HG02763 (cell line): ENCODE measurements at regions not wholly inside any gene's neighbourhood (a gene's known extent, or its start where the extent isn't known, plus 50 kb on each side); places are given as distances from the start of the nearest gene placed in this dataset.
A peak's percentile ranks its signal among the peaks of the same experiment; 100 is the strongest.

Source experiments
- ATAC-seq: cut with Tn5 transposase; IDR thresholded peaks from one replicate; pipeline ENCODE4 v1.9.1; 2021; ENCODE audit warnings: mild to moderate bottlenecking, moderate library complexity; ENCODE audit not compliant: unreplicated experiment

GRCh38 chr6:137729866-137730629 is 137.0 kb upstream of the TNFAIP3 start:
- ATAC-seq: no peak

- no peak for ATAC-seq
These were observed 135.5 kb upstream of the TNFAIP3 start for GRCh38 chr6:137731600-137731959.

- no peak for ATAC-seq
These were observed 135.0 kb upstream of the TNFAIP3 start for GRCh38 chr6:137731960-137732616.

- no peak for ATAC-seq
These were observed 133.7 kb upstream of the TNFAIP3 start for GRCh38 chr6:137733372-137733771.

GRCh38 chr6:137734005-137734874 is 132.8 kb upstream of the TNFAIP3 start:
- ATAC-seq: no peak

GRCh38 chr6:137734875-137735182 is 132.2 kb upstream of the TNFAIP3 start:
- no peak for ATAC-seq

- peak; percentile 84 for ATAC-seq
These were observed 130.8 kb upstream of the TNFAIP3 start for GRCh38 chr6:137736048-137736818.

- no peak for ATAC-seq
These were observed 130.1 kb upstream of the TNFAIP3 start for GRCh38 chr6:137736911-137737310.

- ATAC-seq: no peak
These were observed 129.0 kb upstream of the TNFAIP3 start for GRCh38 chr6:137737836-137738596.

- ATAC-seq: no peak
These were observed 128.0 kb upstream of the TNFAIP3 start for GRCh38 chr6:137738931-137739504.

- no peak for ATAC-seq
These were observed 127.5 kb upstream of the TNFAIP3 start for GRCh38 chr6:137739544-137739943.

GRCh38 chr6:137740091-137740755 is 126.8 kb upstream of the TNFAIP3 start:
- no peak for ATAC-seq

GRCh38 chr6:137740967-137741761 is 125.9 kb upstream of the TNFAIP3 start:
- no peak for ATAC-seq

GRCh38 chr6:137743493-137743892 is 123.6 kb upstream of the TNFAIP3 start:
- ATAC-seq: no peak

- ATAC-seq: peak; percentile 77
These were observed 122.2 kb upstream of the TNFAIP3 start for GRCh38 chr6:137744877-137745276.

GRCh38 chr6:137745321-137745720 is 121.7 kb upstream of the TNFAIP3 start:
- no peak for ATAC-seq

GRCh38 chr6:137746264-137746663 is 120.8 kb upstream of the TNFAIP3 start:
- no peak for ATAC-seq

- no peak for ATAC-seq
These were observed 117.3 kb upstream of the TNFAIP3 start for GRCh38 chr6:137749696-137750211.
